ENCODE measurements at regions not wholly inside any gene's neighbourhood (a gene's known extent, or its start where the extent isn't known, plus 50 kb on each side); places are given as distances from the start of the nearest gene placed in this dataset.

- DNase-seq (ENCODE audit: low read depth): no peak
- TF ChIP-seq, protein P1, sequence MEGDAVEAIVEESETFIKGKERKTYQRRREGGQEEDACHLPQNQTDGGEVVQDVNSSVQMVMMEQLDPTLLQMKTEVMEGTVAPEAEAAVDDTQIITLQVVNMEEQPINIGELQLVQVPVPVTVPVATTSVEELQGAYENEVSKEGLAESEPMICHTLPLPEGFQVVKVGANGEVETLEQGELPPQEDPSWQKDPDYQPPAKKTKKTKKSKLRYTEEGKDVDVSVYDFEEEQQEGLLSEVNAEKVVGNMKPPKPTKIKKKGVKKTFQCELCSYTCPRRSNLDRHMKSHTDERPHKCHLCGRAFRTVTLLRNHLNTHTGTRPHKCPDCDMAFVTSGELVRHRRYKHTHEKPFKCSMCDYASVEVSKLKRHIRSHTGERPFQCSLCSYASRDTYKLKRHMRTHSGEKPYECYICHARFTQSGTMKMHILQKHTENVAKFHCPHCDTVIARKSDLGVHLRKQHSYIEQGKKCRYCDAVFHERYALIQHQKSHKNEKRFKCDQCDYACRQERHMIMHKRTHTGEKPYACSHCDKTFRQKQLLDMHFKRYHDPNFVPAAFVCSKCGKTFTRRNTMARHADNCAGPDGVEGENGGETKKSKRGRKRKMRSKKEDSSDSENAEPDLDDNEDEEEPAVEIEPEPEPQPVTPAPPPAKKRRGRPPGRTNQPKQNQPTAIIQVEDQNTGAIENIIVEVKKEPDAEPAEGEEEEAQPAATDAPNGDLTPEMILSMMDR (conservative IDR thresholded peaks at IDR 0.05; ENCODE audit: control insufficient read depth, insufficient read depth, low read depth, low read length): no peak
- H3K4me3 ChIP-seq (ENCODE audit: control insufficient read depth, low read depth, low read length): no peak overlapping the region
These were observed 747.1 kb upstream of the ADGRB3 start for GRCh38 chr6:67887747-67888545.

DNA sequence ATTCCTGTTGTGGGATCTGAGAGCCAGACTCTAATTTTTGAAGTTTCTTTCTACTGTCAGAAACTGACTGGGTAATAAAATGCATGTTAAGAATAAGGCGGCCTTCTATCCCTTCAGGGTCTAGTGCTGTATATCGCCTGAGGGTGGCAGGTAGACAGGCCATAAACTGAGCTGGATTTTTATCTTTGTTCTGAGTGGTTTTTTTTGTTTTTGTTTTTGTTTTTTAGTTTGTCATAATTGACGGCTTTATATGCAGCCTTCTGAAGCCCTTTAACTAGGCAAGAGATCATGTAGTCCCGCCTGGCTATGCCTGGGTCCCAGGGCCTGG lies 747.7 kb upstream of the ADGRB3 start:
- no peak overlapping the region for H3K4me3 ChIP-seq (ENCODE audit: control insufficient read depth, low read depth, low read length)
- DNase-seq (ENCODE audit: low read depth): no peak
- TF ChIP-seq, protein P1 (conservative IDR thresholded peaks at IDR 0.05; ENCODE audit: control insufficient read depth, insufficient read depth, low read depth, low read length): no peak

DNA sequence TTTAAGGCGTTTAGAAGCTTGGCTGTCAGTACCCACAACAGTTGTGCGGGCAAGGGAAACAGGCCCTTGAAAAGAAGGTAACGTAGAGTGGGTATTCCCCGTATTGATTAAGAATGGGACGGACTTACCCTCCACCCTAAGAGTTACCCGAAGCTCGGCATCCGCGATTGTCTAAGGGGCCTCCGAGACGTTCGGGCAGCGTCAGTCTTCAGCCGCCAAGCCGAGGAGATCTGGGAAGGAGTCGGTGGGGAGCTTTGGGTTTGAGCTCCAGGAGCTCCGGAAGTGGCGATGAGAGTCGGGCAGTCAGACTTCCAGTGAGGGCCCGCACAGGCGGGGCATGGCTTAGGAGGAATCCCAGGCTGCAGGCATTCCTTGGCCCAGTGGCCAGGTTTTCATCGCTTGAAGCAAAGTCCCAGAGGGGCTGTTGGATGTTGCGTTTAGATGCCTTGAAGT lies 748.2 kb upstream of the ADGRB3 start:
- DNase-seq (ENCODE audit: low read depth): no peak
- TF ChIP-seq, protein P1 (conservative IDR thresholded peaks at IDR 0.05; ENCODE audit: control insufficient read depth, insufficient read depth, low read depth, low read length): no peak
- H3K4me3 ChIP-seq (ENCODE audit: control insufficient read depth, low read depth, low read length): no peak overlapping the region

- no peak overlapping the region for H3K4me3 ChIP-seq (ENCODE audit: control insufficient read depth, low read depth, low read length)
- TF ChIP-seq, protein P1 (conservative IDR thresholded peaks at IDR 0.05; ENCODE audit: control insufficient read depth, insufficient read depth, low read depth, low read length): no peak
- no peak for DNase-seq (ENCODE audit: low read depth)
These were observed 748.9 kb upstream of the ADGRB3 start for GRCh38 chr6:67886036-67886707.

DNA sequence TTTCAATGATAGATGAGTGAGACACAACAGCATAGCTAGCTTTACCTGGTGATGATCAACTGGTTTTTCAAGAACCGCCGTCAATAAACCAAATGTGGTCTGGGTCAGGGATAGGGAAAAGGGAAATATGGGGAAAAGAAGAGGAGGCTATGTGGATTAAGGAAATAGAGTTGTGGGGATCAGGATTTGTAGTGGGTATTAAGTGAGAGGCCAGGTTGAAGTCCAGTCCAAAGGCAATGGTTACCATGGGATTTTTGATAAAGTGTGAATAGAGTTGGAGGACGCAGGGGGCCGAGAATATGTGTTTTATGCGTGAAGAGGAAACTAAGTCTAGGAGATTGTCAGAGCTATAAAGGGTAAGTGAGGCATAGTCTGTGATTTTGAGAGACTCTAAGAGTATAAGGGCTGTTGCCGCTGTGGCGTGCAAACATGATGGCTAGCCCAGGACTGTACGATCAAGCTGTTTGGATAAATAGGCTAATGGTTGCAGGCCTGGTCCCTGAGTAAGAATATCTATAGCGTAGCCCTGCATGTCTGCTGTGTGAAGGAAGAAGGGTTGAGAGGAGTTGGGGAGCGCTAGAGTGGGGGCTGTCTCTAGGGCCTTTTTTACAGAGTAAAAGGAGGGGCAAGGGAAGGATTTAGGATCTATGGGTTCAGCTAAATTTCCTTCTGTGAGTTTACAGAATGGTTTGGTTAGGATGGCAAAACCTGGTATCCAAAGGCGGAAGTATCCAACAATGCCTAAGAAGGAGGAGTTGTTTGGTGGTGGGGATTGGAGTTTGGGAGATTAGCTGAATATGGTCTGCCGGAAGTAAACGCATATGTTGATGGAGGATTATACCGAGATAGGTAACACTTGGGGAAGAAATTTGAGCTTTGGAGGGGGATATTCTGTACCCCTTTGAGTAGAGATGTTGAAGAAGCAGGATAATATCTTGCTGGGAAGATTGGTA lies 749.7 kb upstream of the ADGRB3 start:
- TF ChIP-seq, protein P1 (conservative IDR thresholded peaks at IDR 0.05; ENCODE audit: control insufficient read depth, insufficient read depth, low read depth, low read length): no peak
- DNase-seq (ENCODE audit: low read depth): no peak
- H3K4me3 ChIP-seq (ENCODE audit: control insufficient read depth, low read depth, low read length): no peak overlapping the region

DNA sequence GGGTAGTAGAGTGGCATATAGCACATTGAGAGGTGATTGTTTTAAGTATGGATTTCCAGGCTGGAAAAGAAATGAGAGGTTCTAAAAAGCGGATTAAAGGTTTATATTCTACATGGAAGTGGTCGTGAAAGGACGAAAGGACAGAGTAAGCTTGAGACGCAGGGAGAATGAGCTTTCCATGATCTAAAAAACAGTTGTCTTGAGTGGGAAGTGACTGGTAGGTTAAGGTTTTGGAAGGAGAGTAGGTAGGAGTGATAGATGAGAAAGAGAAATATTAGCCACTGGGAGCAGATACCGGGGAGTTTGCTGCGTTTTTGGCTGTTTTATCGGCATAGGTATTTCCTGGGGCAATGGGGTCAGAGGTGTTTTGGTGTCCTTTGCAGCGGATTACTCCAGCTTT lies 750.6 kb upstream of the ADGRB3 start:
- no peak for DNase-seq (ENCODE audit: low read depth)
- no peak overlapping the region for H3K4me3 ChIP-seq (ENCODE audit: control insufficient read depth, low read depth, low read length)
- TF ChIP-seq, protein P1 (conservative IDR thresholded peaks at IDR 0.05; ENCODE audit: control insufficient read depth, insufficient read depth, low read depth, low read length): no peak
